SU-DHL-6 (cell line): ENCODE measurements at regions not wholly inside any gene's neighbourhood (a gene's known extent, or its start where the extent isn't known, plus 50 kb on each side); places are given as distances from the start of the nearest gene placed in this dataset.

Experiments
- H2AFZ ChIP-seq: fragments of 200-600 bp; sonication (generic); 2 replicates; pipeline ENCODE4 v1.6.1; 2014; ENCODE audit warnings: low read depth, mild to moderate bottlenecking, moderate library complexity, mixed read lengths, antibody characterized with exemption, low read length; ENCODE audit not compliant: severe bottlenecking
- H3F3A ChIP-seq: fragments of 200-600 bp; shearing (Covaris generic); 2 replicates; pipeline ENCODE4 v1.6.0; 2016; ENCODE audit warnings: antibody characterized with exemption, mild to moderate bottlenecking; ENCODE audit not compliant: insufficient read depth
- H3K27ac ChIP-seq: fragments of 200-600 bp; sonication (generic); 2 replicates; pipeline ENCODE4 v1.5.1; 2016; ENCODE audit warnings: low read depth, mild to moderate bottlenecking, low read length, moderate library complexity, mixed read lengths
- H3K27me3 ChIP-seq: fragments of 200-600 bp; sonication (generic), shearing (Covaris generic); 2 replicates; pipeline ENCODE4 v1.6.0; 2014; ENCODE audit warnings: mild to moderate bottlenecking, low read length
- H3K36me3 ChIP-seq: fragments of 200-600 bp; sonication (generic); 2 replicates; pipeline ENCODE4 v1.6.1; 2014; ENCODE audit warnings: mild to moderate bottlenecking, low read length, mixed read lengths
- H3K4me2 ChIP-seq: fragments of 300-600, 200-600 bp; shearing (Covaris generic), sonication (generic); 2 replicates; pipeline ENCODE4 v1.6.0; 2014; ENCODE audit warnings: low read length, low read depth, mild to moderate bottlenecking; ENCODE audit not compliant: poor library complexity, severe bottlenecking
- H3K4me3 ChIP-seq: fragments of 200-600 bp; sonication (generic); 2 replicates; pipeline ENCODE4 v1.5.1; 2014; ENCODE audit warnings: antibody characterized with exemption, low read length, mild to moderate bottlenecking, mixed read lengths; ENCODE audit not compliant: insufficient read depth, poor library complexity, severe bottlenecking
- H3K79me2 ChIP-seq: fragments of 200-600 bp; sonication (generic); 2 replicates; pipeline ENCODE4 v1.6.1; 2014; ENCODE audit warnings: mild to moderate bottlenecking, low read length, moderate library complexity; ENCODE audit not compliant: insufficient read depth
- H3K9ac ChIP-seq: fragments of 200-600 bp; sonication (generic); 2 replicates; pipeline ENCODE4 v1.7.0; 2014; ENCODE audit warnings: mild to moderate bottlenecking, low read length
- H3K9me2 ChIP-seq: fragments of 200-600 bp; sonication (generic); replicated peaks from 2 replicates; pipeline ENCODE4 v1.6.1; 2014; ENCODE audit warnings: low read length; ENCODE audit not compliant: insufficient read depth
- H3K9me3 ChIP-seq: fragments of 200-600 bp; sonication (generic); 2 replicates; pipeline ENCODE4 v1.6.1; 2014; ENCODE audit warnings: low read length, mixed read lengths; ENCODE audit not compliant: insufficient read depth
- H4K20me1 ChIP-seq: fragments of 200-600 bp; sonication (generic); 2 replicates; pipeline ENCODE4 v1.6.1; 2014; ENCODE audit warnings: low read depth, mild to moderate bottlenecking, antibody characterized with exemption, low read length, moderate library complexity, mixed read lengths
- CTCF ChIP-seq: fragments of 200-600 bp; sonication (generic); IDR thresholded peaks from one replicate; pipeline ENCODE4 v1.5.1; 2017; ENCODE audit warnings: antibody characterized with exemption, mild to moderate bottlenecking, low read length, moderate library complexity; ENCODE audit not compliant: insufficient read depth, poor library complexity, severe bottlenecking
- EZH2phosphoT487 ChIP-seq: fragments of 200-600 bp; sonication (generic), shearing (Covaris generic); conservative IDR thresholded peaks from 2 replicates; pipeline ENCODE4 v1.6.1; 2018; ENCODE audit warnings: mild to moderate bottlenecking, antibody characterized with exemption, low read length, moderate library complexity, mixed read lengths

- no peak overlapping the region for H3K27ac ChIP-seq
- no peaks in the 10 kb centered on the region for H3K9me3 ChIP-seq
- no peak overlapping the region for H2AFZ ChIP-seq
- H3K4me2 ChIP-seq = no peak overlapping the region
- H3K4me3 ChIP-seq = no peak overlapping the region
- TF ChIP-seq CTCF (no peak), EZH2phosphoT487 (no peak)
- no peaks in the 10 kb centered on the region for H3K36me3 ChIP-seq
- no peaks in the 10 kb centered on the region for H3K9me2 ChIP-seq
- H3K9ac ChIP-seq = no peak overlapping the region
- no peaks in the 10 kb centered on the region for H3F3A ChIP-seq
- no peaks in the 10 kb centered on the region for H3K27me3 ChIP-seq
- no peaks in the 10 kb centered on the region for H4K20me1 ChIP-seq
- no peaks in the 10 kb centered on the region for H3K79me2 ChIP-seq
Measured at GRCh38 chr5:98069876-98070512, 703.5 kb upstream of the RGMB start.

- TF ChIP-seq CTCF = no peak
- TF ChIP-seq EZH2phosphoT487 = no peak
- H3K36me3 ChIP-seq = no peaks in the 10 kb centered on the region
- H3K27ac ChIP-seq = no peak overlapping the region
- no peaks in the 10 kb centered on the region for H3K27me3 ChIP-seq
- H3K9me3 ChIP-seq = no peaks in the 10 kb centered on the region
- no peak overlapping the region for H3K4me2 ChIP-seq
- no peaks in the 10 kb centered on the region for H3K9me2 ChIP-seq
- no peaks in the 10 kb centered on the region for H4K20me1 ChIP-seq
- no peak overlapping the region for H3K9ac ChIP-seq
- no peak overlapping the region for H3K4me3 ChIP-seq
- no peaks in the 10 kb centered on the region for H3K79me2 ChIP-seq
- H2AFZ ChIP-seq = no peak overlapping the region
- H3F3A ChIP-seq = no peaks in the 10 kb centered on the region
Measured at GRCh38 chr5:98072921-98073320, 700.5 kb upstream of the RGMB start.

DNA sequence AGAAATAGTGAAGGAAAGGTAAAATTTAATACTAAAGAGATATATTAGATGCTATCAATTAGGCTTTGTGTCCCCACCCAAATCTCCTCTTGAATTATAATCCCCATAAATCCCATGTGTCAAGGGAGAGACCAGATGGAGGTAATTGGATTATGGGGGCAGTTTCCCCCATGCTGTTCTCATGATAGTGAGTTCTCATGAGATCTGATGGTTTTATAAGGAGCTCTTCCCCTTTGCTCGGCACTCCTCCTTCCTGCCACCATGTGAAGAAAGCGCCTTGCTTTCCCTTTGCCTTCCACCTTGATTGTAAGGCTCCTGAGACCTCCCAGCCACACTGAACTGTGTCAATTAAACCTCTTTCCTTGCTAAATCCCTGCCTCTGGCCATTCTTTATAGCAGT is 697.0 kb upstream of the RGMB start:
- Histone ChIP-seq H3K36me3 (no peaks in the 10 kb centered on the region), H3K9ac (no peak overlapping the region), H2AFZ (no peak overlapping the region), H3K4me3 (no peak overlapping the region), H3F3A (no peaks in the 10 kb centered on the region), H3K4me2 (no peak overlapping the region), H3K9me2 (no peaks in the 10 kb centered on the region), H3K27me3 (no peaks in the 10 kb centered on the region), H4K20me1 (no peaks in the 10 kb centered on the region), H3K27ac (no peak overlapping the region), H3K9me3 (no peaks in the 10 kb centered on the region), H3K79me2 (no peaks in the 10 kb centered on the region)
- no peak for TF ChIP-seq EZH2phosphoT487
- no peak for TF ChIP-seq CTCF
